ENCODE measurements at regions not wholly inside any gene's neighbourhood (a gene's known extent, or its start where the extent isn't known, plus 50 kb on each side); places are given as distances from the start of the nearest gene placed in this dataset.

DNA sequence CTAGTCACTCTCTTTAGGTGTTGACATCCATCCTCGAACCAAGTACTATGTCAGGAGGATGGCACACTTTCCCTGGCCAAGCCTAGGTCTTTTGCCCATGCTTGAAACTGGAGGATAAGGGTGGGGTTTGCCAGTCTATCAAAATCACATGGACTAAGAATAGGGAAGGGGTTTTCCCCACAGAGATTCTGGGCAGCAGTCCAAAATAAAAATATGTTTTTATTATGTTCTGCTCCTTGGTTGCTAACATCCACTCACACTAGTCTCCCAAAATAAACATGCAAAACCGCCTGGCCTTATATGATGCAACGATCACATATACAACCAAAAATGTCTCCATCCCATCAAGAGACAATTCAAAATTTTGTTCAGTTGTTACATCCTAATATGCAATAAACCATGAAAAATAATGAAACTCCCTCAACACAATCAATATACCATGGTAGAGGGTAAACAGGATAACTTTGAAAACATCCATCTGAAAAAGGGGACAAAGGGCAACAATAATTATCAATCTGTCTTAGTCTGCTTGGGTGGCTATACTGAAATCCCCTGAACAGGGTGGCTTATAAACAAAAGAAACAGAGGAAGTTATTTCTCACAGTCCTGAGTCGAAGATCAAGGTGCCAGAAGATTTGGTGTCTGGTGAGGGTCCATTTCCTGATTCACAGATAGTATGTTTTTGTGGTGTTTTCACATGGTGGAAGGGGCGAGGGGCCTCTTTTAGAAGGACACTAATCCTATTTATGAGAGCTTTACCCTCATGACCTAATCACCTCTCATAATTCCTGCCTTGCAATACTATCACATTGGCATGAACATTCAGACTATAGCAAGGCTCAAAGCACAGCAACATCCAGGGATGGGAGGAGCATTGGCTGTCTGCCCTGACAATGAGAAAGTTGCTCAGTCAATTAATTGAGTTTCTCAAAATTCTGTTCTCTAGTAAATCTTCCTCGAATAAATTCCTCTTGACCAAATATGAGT is 159.3 kb downstream of the ETV1 start:
- DNase-seq (ENCODE audit: low spot score in 2 of 2) = no peak

GRCh38 chr7:13832346-13832745 is 157.1 kb downstream of the ETV1 start:
- Histone ChIP-seq H3K36me3 (no peaks in the 10 kb centered on the region), H3K4me1 (peaks cover 8% of the 10 kb centered on the region), H3K4me3 (no peak overlapping the region), H3K9me3 (no peaks in the 10 kb centered on the region), H3K27ac (no peak overlapping the region), H3K27me3 (no peaks in the 10 kb centered on the region)
- DNase-seq (ENCODE audit: low spot score in 2 of 2) = no peak
- TF ChIP-seq POLR2AphosphoS5 (IDR thresholded peaks at IDR 0.05) = no peak

More for the DNA sequence above, 159.3 kb downstream of the ETV1 start:
- Histone ChIP-seq H3K36me3 (no peaks in the 10 kb centered on the region), H3K9me3 (no peaks in the 10 kb centered on the region), H3K4me1 (peaks cover 8% of the 10 kb centered on the region), H3K27me3 (no peaks in the 10 kb centered on the region), H3K4me3 (no peak overlapping the region), H3K27ac (no peak overlapping the region)
- TF ChIP-seq, protein P1, sequence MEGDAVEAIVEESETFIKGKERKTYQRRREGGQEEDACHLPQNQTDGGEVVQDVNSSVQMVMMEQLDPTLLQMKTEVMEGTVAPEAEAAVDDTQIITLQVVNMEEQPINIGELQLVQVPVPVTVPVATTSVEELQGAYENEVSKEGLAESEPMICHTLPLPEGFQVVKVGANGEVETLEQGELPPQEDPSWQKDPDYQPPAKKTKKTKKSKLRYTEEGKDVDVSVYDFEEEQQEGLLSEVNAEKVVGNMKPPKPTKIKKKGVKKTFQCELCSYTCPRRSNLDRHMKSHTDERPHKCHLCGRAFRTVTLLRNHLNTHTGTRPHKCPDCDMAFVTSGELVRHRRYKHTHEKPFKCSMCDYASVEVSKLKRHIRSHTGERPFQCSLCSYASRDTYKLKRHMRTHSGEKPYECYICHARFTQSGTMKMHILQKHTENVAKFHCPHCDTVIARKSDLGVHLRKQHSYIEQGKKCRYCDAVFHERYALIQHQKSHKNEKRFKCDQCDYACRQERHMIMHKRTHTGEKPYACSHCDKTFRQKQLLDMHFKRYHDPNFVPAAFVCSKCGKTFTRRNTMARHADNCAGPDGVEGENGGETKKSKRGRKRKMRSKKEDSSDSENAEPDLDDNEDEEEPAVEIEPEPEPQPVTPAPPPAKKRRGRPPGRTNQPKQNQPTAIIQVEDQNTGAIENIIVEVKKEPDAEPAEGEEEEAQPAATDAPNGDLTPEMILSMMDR (IDR thresholded peaks at IDR 0.05) = no peak
- TF ChIP-seq POLR2A (IDR thresholded peaks at IDR 0.05) (no peak), EP300 (IDR thresholded peaks at IDR 0.05) (no peak), POLR2AphosphoS5 (IDR thresholded peaks at IDR 0.05) (no peak)
- WGBS = 35% methylated on average over 6 of the region's 6 CpGs

GRCh38 chr7:13834328-13834761 is 155.1 kb downstream of the ETV1 start:
- Histone ChIP-seq H3K27ac (no peak overlapping the region), H3K27me3 (no peaks in the 10 kb centered on the region), H3K9me3 (no peaks in the 10 kb centered on the region), H3K4me1 (peaks cover 8% of the 10 kb centered on the region), H3K36me3 (no peaks in the 10 kb centered on the region), H3K4me3 (no peak overlapping the region)
- WGBS = 38% methylated on average over 6 of the region's 6 CpGs
- no peak for DNase-seq (ENCODE audit: low spot score in 2 of 2)
- no peak for TF ChIP-seq EP300 (IDR thresholded peaks at IDR 0.05)

DNA sequence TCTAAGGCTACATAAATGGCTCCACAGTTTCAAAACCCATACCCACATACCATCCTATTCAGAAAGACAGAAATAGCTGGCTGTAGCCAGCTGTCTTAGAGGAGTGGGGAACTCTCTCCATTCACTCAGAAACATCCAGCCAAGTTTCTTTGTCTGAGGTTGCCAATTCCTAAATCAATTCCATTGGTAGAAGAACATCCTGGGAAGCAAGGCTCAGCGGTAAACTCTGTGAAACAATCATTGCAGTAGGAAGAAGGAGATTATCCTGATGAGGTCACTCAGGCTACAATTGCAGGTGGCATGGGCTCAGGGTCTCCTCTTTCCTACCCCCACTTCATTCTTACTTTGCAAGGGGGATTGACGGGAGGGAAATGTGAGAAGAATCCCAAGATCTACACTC is 154.0 kb downstream of the ETV1 start:
- H3K27me3 ChIP-seq = no peaks in the 10 kb centered on the region
- H3K4me1 ChIP-seq = peaks cover 4% of the 10 kb centered on the region
- H3K9me3 ChIP-seq = no peaks in the 10 kb centered on the region
- H3K4me3 ChIP-seq = no peak overlapping the region
- DNase-seq (ENCODE audit: low spot score in 2 of 2) = no peak
- no peak for TF ChIP-seq EP300 (IDR thresholded peaks at IDR 0.05)
- TF ChIP-seq POLR2AphosphoS5 (IDR thresholded peaks at IDR 0.05) = no peak
- TF ChIP-seq, protein P1 (IDR thresholded peaks at IDR 0.05) = no peak
- no peak for TF ChIP-seq POLR2A (IDR thresholded peaks at IDR 0.05)
- 88% methylated on average over 2 of the region's 2 CpGs for WGBS
- H3K36me3 ChIP-seq = no peaks in the 10 kb centered on the region
- no peak overlapping the region for H3K27ac ChIP-seq

GRCh38 chr7:13839063-13839462 is 150.4 kb downstream of the ETV1 start:
- Histone ChIP-seq H3K27me3 (no peaks in the 10 kb centered on the region), H3K27ac (no peak overlapping the region)
- WGBS = 73% methylated on average over 1 of the region's 1 CpG

More at GRCh38 chr7:13839063-13839462, 150.4 kb downstream of the ETV1 start:
- Histone ChIP-seq H3K36me3 (no peaks in the 10 kb centered on the region), H3K4me3 (no peak overlapping the region), H3K9me3 (no peaks in the 10 kb centered on the region), H3K4me1 (no peaks in the 10 kb centered on the region)
- TF ChIP-seq POLR2A (IDR thresholded peaks at IDR 0.05) (no peak), EP300 (IDR thresholded peaks at IDR 0.05) (no peak), POLR2AphosphoS5 (IDR thresholded peaks at IDR 0.05) (no peak)
- TF ChIP-seq, protein P1 (IDR thresholded peaks at IDR 0.05) = no peak
- no peak for DNase-seq (ENCODE audit: low spot score in 2 of 2)

Data from suprapubic skin (tissue), 4 donors.